ENCODE measurements at regions not wholly inside any gene's neighbourhood (a gene's known extent, or its start where the extent isn't known, plus 50 kb on each side); places are given as distances from the start of the nearest gene placed in this dataset.

- Histone ChIP-seq H3F3A (ENCODE audit: insufficient read depth, low read depth) (no peaks in the 10 kb centered on the region), H4K20me1 (ENCODE audit: insufficient read depth) (no peaks in the 10 kb centered on the region), H3K79me2 (ENCODE audit: low read depth) (no peaks in the 10 kb centered on the region), H2AFZ (no peak overlapping the region), H3K4me2 (no peak overlapping the region), H3K4me1 (replicated peaks; ENCODE audit: insufficient read depth) (no peaks in the 10 kb centered on the region), H3K9me3 (ENCODE audit: insufficient read depth, low read depth) (no peaks in the 10 kb centered on the region), H3K27me3 (ENCODE audit: insufficient read depth, low read depth) (peaks cover 22% of the 10 kb centered on the region), H3K4me3 (no peak overlapping the region), H3K36me3 (ENCODE audit: low read depth) (no peaks in the 10 kb centered on the region), H3K9me2 (ENCODE audit: insufficient read depth) (no peaks in the 10 kb centered on the region), H3K27ac (no peak overlapping the region)
- no TSS peak for BruUV-seq (replicated peaks)
- ChIA-PET POLR2A (ENCODE audit: unreplicated experiment) (no interaction called here), CTCF (no interaction called here)
- DNase-seq = no peak
- no peak for TF ChIP-seq EZH2 (IDR thresholded peaks at IDR 0.05; ENCODE audit: low read depth)
- TF ChIP-seq CTCF (conservative IDR thresholded peaks at IDR 0.05) = no peak
- intact Hi-C loops (cut with micrococcal nuclease; ENCODE audit: unreplicated experiment) = no loop called here
Measured at GRCh38 chr12:112635036-112635435, 156.5 kb upstream of the RPH3A start.

GRCh38 chr12:112638420-112638819 is 153.1 kb upstream of the RPH3A start:
- Histone ChIP-seq H3K79me2 (ENCODE audit: low read depth) (no peaks in the 10 kb centered on the region), H3K9me2 (ENCODE audit: insufficient read depth) (no peaks in the 10 kb centered on the region), H2AFZ (no peak overlapping the region), H3K4me3 (no peak overlapping the region), H3K4me1 (replicated peaks; ENCODE audit: insufficient read depth) (no peaks in the 10 kb centered on the region), H3K9me3 (ENCODE audit: insufficient read depth, low read depth) (no peaks in the 10 kb centered on the region), H3K36me3 (ENCODE audit: low read depth) (no peaks in the 10 kb centered on the region), H3K4me2 (no peak overlapping the region), H3F3A (ENCODE audit: insufficient read depth, low read depth) (no peaks in the 10 kb centered on the region), H4K20me1 (ENCODE audit: insufficient read depth) (no peaks in the 10 kb centered on the region), H3K27ac (no peak overlapping the region), H3K27me3 (ENCODE audit: insufficient read depth, low read depth) (peaks cover 48% of the 10 kb centered on the region)
- no TSS peak for BruUV-seq (replicated peaks)
- ChIA-PET CTCF (no interaction called here), POLR2A (ENCODE audit: unreplicated experiment) (no interaction called here)
- no peak for DNase-seq
- intact Hi-C loops (cut with micrococcal nuclease; ENCODE audit: unreplicated experiment) = no loop called here
- TF ChIP-seq EZH2 (IDR thresholded peaks at IDR 0.05; ENCODE audit: low read depth) = no peak
- TF ChIP-seq CTCF (conservative IDR thresholded peaks at IDR 0.05) = no peak

GRCh38 chr12:112645586-112645985 is 146.0 kb upstream of the RPH3A start:
- no peak for DNase-seq
- no peak overlapping the region for H3K27ac ChIP-seq
- H3K4me1 ChIP-seq (replicated peaks; ENCODE audit: insufficient read depth) = no peaks in the 10 kb centered on the region
- H3K9me3 ChIP-seq (ENCODE audit: insufficient read depth, low read depth) = no peaks in the 10 kb centered on the region
- peaks cover 41% of the 10 kb centered on the region for H3K27me3 ChIP-seq (ENCODE audit: insufficient read depth, low read depth)
- H3K79me2 ChIP-seq (ENCODE audit: low read depth) = no peaks in the 10 kb centered on the region
- H2AFZ ChIP-seq = no peak overlapping the region
- ChIA-PET POLR2A (ENCODE audit: unreplicated experiment) (no interaction called here), CTCF (no interaction called here)
- no peaks in the 10 kb centered on the region for H3K9me2 ChIP-seq (ENCODE audit: insufficient read depth)
- no peaks in the 10 kb centered on the region for H3F3A ChIP-seq (ENCODE audit: insufficient read depth, low read depth)
- H3K4me3 ChIP-seq = no peak overlapping the region
- H4K20me1 ChIP-seq (ENCODE audit: insufficient read depth) = no peaks in the 10 kb centered on the region
- H3K4me2 ChIP-seq = no peak overlapping the region
- intact Hi-C loops (cut with micrococcal nuclease; ENCODE audit: unreplicated experiment) = no loop called here
- no peak for TF ChIP-seq EZH2 (IDR thresholded peaks at IDR 0.05; ENCODE audit: low read depth)
- no peak for TF ChIP-seq CTCF (conservative IDR thresholded peaks at IDR 0.05)
- no TSS peak for BruUV-seq (replicated peaks)
- no peaks in the 10 kb centered on the region for H3K36me3 ChIP-seq (ENCODE audit: low read depth)

Data from PC-9 (cell line).